SKM-1 (cell line): ENCODE measurements at regions not wholly inside any gene's neighbourhood (a gene's known extent, or its start where the extent isn't known, plus 50 kb on each side); places are given as distances from the start of the nearest gene placed in this dataset.
"Not testable (repeated sequence)": the region's sequence is repeated elsewhere in the genome, so short reads cannot be mapped to it uniquely, and the experiment has no call there.

Experiments
- DNase-seq: peaks from one replicate; lab custom pipeline; 2025; ENCODE audit not compliant: unreplicated experiment; lab: John Stamatoyannopoulos, UW

- no peak for DNase-seq
These were observed 98.9 kb upstream of the WAC start for GRCh38 chr10:28434063-28434462.

DNA sequence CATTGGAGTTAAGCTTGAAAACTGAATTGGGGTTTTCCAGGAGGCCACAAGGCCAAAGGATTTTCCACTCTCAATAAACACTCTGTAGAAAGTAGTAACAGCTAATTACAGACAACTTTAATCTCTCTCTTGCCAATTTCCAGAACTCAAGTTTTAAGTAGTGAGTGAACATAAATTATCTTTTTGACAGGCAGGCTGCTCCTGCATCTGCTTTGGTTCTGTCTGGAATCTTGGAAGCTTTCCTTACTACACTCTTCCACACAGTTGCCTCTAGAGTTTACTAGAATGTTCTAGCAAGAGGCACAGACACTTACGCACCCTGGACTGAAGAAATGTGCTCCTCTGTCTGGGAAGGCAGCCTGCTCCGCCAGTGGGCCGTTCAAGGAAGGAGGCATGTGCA lies 90.5 kb upstream of the WAC start:
- no peak for DNase-seq

- DNase-seq, result no peak
These were observed 88.9 kb upstream of the WAC start for GRCh38 chr10:28444031-28444430.

DNA sequence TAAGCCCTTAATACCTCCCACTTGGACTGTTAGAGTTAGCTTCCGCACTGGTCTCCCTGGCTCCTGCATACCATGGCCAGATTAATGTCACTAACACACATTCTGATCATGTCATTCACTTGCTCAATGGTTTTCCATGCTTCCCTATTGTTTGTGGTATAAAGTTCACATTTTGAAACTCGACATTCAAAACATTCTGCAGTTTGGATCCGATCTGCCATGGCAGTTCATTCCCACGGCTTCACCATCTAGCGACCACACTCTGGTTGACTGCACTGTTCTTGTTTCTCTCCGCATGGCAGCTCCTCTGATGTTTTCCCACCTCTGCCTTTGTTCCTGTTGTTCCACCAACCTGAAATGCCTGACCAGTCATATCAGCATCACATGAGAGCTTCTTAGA lies 87.4 kb upstream of the WAC start:
- DNase-seq, result no peak

DNA sequence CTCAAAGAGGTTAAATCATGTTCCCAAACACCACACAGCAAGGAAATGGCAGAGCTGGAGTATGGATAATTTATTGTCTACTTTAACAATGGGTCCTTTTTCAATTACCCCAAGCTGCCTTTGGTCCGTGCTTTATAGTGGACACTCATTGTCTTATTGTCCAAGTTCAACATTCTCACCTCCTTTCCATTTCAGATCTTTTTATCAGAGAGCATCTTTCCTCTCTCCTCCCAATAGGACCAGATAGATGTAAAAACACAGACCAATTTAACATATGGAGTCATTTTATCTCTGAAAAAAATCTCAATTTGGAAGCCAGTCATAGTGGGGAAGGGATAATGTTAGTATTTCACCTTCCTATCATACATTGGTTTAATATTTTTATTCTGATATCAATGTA lies 83.5 kb upstream of the WAC start:
- DNase-seq, result no peak

GRCh38 chr10:28449926-28450325 lies 83.0 kb upstream of the WAC start:
- no peak for DNase-seq

DNA sequence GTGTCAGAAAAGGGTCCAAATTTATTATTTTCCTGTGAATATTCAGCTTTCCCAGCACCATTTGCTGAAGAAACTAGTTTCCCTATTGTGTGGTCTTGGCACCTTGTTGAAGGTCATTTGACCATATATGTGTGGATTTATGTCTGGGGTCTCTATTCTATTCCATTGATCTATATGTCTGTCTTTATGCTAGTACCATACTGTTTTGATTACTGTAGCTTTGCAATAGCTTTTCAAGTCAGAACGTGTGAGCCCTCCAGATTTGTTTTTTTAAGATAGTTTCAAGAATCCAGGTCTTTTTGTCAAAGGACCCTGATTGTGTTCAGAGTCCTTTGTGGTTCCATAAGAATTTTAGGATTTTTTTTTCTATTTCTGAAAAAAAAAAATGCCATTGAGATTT lies 79.0 kb upstream of the WAC start:
- DNase-seq, result no peak

GRCh38 chr10:28457110-28457509 lies 75.8 kb upstream of the WAC start:
- no peak for DNase-seq

DNA sequence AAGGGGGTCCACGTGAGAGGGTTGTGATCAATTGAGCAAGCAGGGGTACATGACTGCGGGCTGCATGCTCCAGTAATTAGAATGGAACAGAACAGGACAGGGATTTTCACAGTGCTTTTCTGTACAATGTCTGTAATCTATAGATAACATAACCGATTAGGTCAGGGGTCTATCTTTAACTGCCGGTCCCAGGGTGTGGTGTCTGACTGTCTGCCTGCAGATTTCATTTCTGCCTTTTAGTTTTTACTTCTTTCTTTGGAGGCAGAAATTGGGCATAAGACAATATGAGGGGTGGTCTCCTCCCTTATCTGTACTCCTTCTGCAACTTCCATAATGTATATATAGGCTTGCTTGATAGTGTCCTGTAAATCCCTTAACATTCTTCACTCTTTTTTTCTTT lies 75.0 kb upstream of the WAC start:
- not testable (repeated sequence) for DNase-seq

DNA sequence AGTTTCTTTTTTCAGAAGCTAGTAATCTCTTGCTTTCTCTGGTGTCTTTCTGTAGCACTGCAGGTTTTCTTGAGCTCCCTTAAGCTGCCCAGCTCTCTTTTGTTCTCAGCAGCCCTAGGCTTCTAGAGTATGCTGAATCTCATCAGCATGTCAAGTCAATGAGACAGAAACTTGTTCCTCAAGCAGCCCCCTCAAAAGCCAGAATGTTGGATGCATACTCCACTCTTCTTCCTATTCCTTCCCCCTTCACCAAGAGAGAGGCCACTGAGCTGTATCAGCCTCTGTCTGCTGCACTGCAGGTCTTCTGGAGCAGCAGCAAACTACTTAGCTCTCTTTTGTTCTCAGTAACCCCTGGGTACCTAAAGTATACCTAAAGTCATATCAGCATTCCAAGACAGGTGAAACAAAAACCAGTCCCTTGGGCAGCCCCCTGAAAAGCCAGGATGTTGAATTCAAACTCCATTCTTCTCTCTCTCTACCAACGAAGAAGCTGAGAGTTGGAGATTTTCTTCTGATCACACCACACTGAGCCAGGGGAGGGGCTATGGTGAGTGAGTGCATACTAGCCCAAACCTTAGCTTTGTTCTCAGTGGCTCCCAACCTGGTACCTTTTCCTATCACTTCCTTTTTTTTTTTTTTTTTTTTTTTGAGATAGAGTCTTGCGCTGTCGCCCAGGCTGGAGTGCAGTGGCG lies 73.3 kb upstream of the WAC start:
- no peak for DNase-seq

- DNase-seq, result no peak
These were observed 69.8 kb upstream of the WAC start for GRCh38 chr10:28463141-28463540.

GRCh38 chr10:28463676-28464395 lies 69.1 kb upstream of the WAC start:
- no peak for DNase-seq

DNA sequence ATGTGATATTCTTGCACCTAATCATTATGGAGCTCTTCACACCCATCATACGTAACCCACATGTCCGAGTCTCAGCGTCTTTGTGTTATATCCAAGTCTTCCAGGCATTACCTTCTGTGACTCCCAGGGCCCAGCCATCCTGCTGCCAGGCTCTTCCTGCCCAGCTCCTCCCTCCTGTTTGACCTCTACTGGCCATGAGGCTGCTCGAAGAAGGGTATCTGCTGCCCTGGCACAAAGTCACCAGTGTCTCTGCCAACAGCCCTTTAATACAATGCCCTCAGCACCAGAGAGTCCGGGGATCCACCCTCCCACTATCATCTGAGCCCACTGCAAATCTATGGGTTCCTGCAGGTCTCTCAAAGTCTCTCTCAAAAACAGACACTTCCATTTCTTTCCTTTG lies 65.3 kb upstream of the WAC start:
- DNase-seq, result no peak

- no peak for DNase-seq
These were observed 64.0 kb upstream of the WAC start for GRCh38 chr10:28468707-28469483.

- DNase-seq, result no peak
These were observed 61.9 kb upstream of the WAC start for GRCh38 chr10:28470873-28471651.

DNA sequence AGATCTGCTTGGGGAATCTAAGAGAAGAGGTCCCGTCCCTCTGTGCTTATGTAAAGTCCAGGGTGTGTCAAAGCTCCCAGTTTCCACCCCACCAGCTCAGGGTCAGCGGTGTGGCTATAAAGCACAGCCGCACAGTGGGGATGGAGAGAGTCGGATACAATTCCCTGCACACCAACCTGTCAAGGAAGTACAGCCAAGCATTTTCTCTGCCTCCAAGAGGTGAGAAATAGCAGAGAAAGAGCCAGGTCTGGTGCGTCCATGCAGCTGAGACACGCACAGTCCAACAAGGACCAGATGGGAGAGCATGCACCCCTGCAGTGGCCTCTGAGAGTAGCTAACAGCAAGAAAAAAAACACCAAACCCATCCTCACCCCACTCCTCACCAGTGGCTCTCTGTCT lies 61.3 kb upstream of the WAC start:
- DNase-seq, result no peak

- no peak for DNase-seq
These were observed 54.3 kb upstream of the WAC start for GRCh38 chr10:28478646-28479045.

GRCh38 chr10:28479425-28479865 lies 53.5 kb upstream of the WAC start:
- no peak for DNase-seq

DNA sequence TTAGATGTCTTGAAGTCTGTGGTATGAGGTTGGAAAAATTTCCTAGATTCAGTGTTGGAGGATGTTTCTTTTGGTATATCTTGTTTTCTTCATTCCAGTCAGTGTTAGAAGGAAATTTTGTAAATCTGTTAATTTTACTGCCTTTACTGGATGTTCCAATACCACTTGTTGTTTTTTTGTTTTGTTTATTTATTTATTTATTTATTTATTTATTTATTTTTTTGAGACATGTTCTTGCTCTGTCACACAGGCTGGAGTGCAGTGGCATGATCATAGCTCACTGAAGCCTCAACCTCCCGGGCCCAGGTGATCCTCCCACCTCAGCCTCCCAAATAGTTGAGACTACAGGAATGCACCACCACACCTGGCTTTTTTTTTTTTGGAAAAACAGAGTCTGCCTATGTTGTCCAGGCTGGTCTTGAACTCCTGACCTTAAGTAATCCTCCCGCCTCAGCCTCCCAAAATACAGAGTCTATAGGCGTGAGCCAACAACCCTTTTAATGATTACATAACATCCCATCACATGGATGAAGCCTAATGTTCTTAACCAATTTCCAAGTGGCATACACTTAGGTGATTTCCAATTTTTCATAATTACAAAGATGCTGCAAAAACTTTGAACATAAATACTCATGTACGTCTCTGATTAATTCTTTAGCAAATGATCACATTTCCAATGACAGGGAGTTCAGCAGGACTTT lies 52.8 kb upstream of the WAC start:
- DNase-seq, result no peak

- DNase-seq, result no peak
These were observed 52.3 kb upstream of the WAC start for GRCh38 chr10:28480628-28480965.

DNA sequence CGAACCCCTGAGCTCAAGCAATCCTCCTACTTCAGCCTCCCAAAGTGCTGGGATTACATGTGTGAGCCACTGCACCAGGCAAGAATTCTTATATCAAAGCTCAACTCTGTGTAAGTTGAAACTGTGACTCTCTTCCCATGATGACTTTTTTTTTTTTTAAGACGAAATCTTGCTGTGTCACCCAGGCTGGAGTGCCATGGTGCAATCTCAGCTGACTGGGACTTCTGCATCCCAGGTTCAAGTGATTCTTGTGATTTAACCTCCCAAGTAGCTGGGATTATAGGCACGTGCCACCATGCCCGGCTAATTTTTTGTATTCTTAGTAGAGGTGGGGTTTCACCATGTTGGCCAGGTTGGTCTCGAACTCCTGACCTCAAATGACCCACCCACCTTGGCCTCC lies 51.6 kb upstream of the WAC start:
- not testable (repeated sequence) for DNase-seq
